ENCODE measurements at regions not wholly inside any gene's neighbourhood (a gene's known extent, or its start where the extent isn't known, plus 50 kb on each side); places are given as distances from the start of the nearest gene placed in this dataset.

- Histone ChIP-seq H2AFZ (ENCODE audit: low read length) (no peak overlapping the region), H3K27me3 (ENCODE audit: insufficient read depth, low read length) (no peaks in the 10 kb centered on the region), H3K36me3 (ENCODE audit: insufficient read depth, low read length) (no peaks in the 10 kb centered on the region), H3F3A (ENCODE audit: insufficient read depth, low read length) (no peaks in the 10 kb centered on the region), H3K4me1 (ENCODE audit: insufficient read depth, low read length, severe bottlenecking) (no peaks in the 10 kb centered on the region), H3K4me3 (ENCODE audit: low read depth, low read length, poor library complexity, severe bottlenecking) (no peak overlapping the region), H3K4me2 (ENCODE audit: low read length) (no peak overlapping the region), H4K20me1 (ENCODE audit: insufficient read depth, low read length) (no peaks in the 10 kb centered on the region), H3K27ac (ENCODE audit: low read depth, low read length, poor library complexity, severe bottlenecking) (no peak overlapping the region), H3K79me2 (ENCODE audit: insufficient read depth, low read length) (no peaks in the 10 kb centered on the region), H3K9ac (ENCODE audit: low read length) (no peak overlapping the region), H3K9me2 (ENCODE audit: low read depth, low read length) (no peaks in the 10 kb centered on the region), H3K9me3 (ENCODE audit: low read length) (no peaks in the 10 kb centered on the region)
- no peak for TF ChIP-seq CTCF (IDR thresholded peaks at IDR 0.05; ENCODE audit: low read length)
- TF ChIP-seq EZH2 (IDR thresholded peaks at IDR 0.05; ENCODE audit: borderline replicate concordance, low read length), result no peak
Observed at GRCh38 chr12:127469331-127469730, 797.6 kb upstream of the TMEM132C start.

GRCh38 chr12:127473766-127474165 lies 793.2 kb upstream of the TMEM132C start:
- Histone ChIP-seq H3K27ac (ENCODE audit: low read depth, low read length, poor library complexity, severe bottlenecking) (no peak overlapping the region), H3F3A (ENCODE audit: insufficient read depth, low read length) (no peaks in the 10 kb centered on the region), H3K9me3 (ENCODE audit: low read length) (no peaks in the 10 kb centered on the region), H3K4me3 (ENCODE audit: low read depth, low read length, poor library complexity, severe bottlenecking) (no peak overlapping the region), H3K4me2 (ENCODE audit: low read length) (no peak overlapping the region), H3K9me2 (ENCODE audit: low read depth, low read length) (no peaks in the 10 kb centered on the region), H3K79me2 (ENCODE audit: insufficient read depth, low read length) (no peaks in the 10 kb centered on the region), H3K9ac (ENCODE audit: low read length) (no peak overlapping the region), H3K36me3 (ENCODE audit: insufficient read depth, low read length) (no peaks in the 10 kb centered on the region), H3K4me1 (ENCODE audit: insufficient read depth, low read length, severe bottlenecking) (no peaks in the 10 kb centered on the region), H4K20me1 (ENCODE audit: insufficient read depth, low read length) (no peaks in the 10 kb centered on the region), H2AFZ (ENCODE audit: low read length) (no peak overlapping the region), H3K27me3 (ENCODE audit: insufficient read depth, low read length) (no peaks in the 10 kb centered on the region)
- no peak for TF ChIP-seq CTCF (IDR thresholded peaks at IDR 0.05; ENCODE audit: low read length)
- no peak for TF ChIP-seq EZH2 (IDR thresholded peaks at IDR 0.05; ENCODE audit: borderline replicate concordance, low read length)

GRCh38 chr12:127479256-127479655 lies 787.7 kb upstream of the TMEM132C start:
- Histone ChIP-seq H3K4me3 (ENCODE audit: low read depth, low read length, poor library complexity, severe bottlenecking) (no peak overlapping the region), H3K79me2 (ENCODE audit: insufficient read depth, low read length) (no peaks in the 10 kb centered on the region), H3K36me3 (ENCODE audit: insufficient read depth, low read length) (no peaks in the 10 kb centered on the region), H3K9ac (ENCODE audit: low read length) (no peak overlapping the region), H3F3A (ENCODE audit: insufficient read depth, low read length) (no peaks in the 10 kb centered on the region), H4K20me1 (ENCODE audit: insufficient read depth, low read length) (no peaks in the 10 kb centered on the region), H3K9me2 (ENCODE audit: low read depth, low read length) (no peaks in the 10 kb centered on the region), H3K27ac (ENCODE audit: low read depth, low read length, poor library complexity, severe bottlenecking) (no peak overlapping the region), H2AFZ (ENCODE audit: low read length) (no peak overlapping the region), H3K4me2 (ENCODE audit: low read length) (no peak overlapping the region), H3K9me3 (ENCODE audit: low read length) (no peaks in the 10 kb centered on the region), H3K27me3 (ENCODE audit: insufficient read depth, low read length) (no peaks in the 10 kb centered on the region), H3K4me1 (ENCODE audit: insufficient read depth, low read length, severe bottlenecking) (no peaks in the 10 kb centered on the region)
- TF ChIP-seq CTCF (IDR thresholded peaks at IDR 0.05; ENCODE audit: low read length) (no peak), EZH2 (IDR thresholded peaks at IDR 0.05; ENCODE audit: borderline replicate concordance, low read length) (no peak)
